ENCODE measurements at regions not wholly inside any gene's neighbourhood (a gene's known extent, or its start where the extent isn't known, plus 50 kb on each side); places are given as distances from the start of the nearest gene placed in this dataset.

GRCh38 chr14:54300881-54301280, 95.9 kb upstream of the CDKN3 start:
- TF ChIP-seq, protein P1, sequence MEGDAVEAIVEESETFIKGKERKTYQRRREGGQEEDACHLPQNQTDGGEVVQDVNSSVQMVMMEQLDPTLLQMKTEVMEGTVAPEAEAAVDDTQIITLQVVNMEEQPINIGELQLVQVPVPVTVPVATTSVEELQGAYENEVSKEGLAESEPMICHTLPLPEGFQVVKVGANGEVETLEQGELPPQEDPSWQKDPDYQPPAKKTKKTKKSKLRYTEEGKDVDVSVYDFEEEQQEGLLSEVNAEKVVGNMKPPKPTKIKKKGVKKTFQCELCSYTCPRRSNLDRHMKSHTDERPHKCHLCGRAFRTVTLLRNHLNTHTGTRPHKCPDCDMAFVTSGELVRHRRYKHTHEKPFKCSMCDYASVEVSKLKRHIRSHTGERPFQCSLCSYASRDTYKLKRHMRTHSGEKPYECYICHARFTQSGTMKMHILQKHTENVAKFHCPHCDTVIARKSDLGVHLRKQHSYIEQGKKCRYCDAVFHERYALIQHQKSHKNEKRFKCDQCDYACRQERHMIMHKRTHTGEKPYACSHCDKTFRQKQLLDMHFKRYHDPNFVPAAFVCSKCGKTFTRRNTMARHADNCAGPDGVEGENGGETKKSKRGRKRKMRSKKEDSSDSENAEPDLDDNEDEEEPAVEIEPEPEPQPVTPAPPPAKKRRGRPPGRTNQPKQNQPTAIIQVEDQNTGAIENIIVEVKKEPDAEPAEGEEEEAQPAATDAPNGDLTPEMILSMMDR (IDR thresholded peaks at IDR 0.05): no peak
- no peak for TF ChIP-seq POLR2A (IDR thresholded peaks at IDR 0.05)
